Mesenchymal stem cell (in vitro differentiated cells and primary cell): ENCODE measurements at regions not wholly inside any gene's neighbourhood (a gene's known extent, or its start where the extent isn't known, plus 50 kb on each side); places are given as distances from the start of the nearest gene placed in this dataset.

Experiments
- DNase-seq: peaks from one replicate; pipeline ENCODE4 v3.0.0-alpha.2; 2013
- H2AFZ ChIP-seq: one replicate; pipeline ENCODE4 v1.6.1; 2013; ENCODE audit warnings: low read depth, mild to moderate bottlenecking, control low read depth, inconsistent platforms, low read length, moderate library complexity
- H2AK5ac ChIP-seq: 2 replicates; pipeline ENCODE4 v1.6.1; 2013; ENCODE audit warnings: low read length, moderate library complexity, mild to moderate bottlenecking, inconsistent platforms; ENCODE audit not compliant: severe bottlenecking
- H2BK120ac ChIP-seq: one replicate; pipeline ENCODE4 v1.6.1; 2013; ENCODE audit warnings: low read depth, mild to moderate bottlenecking, inconsistent platforms, low read length, moderate library complexity
- H2BK12ac ChIP-seq, 2 experiments: one replicate each; pipeline ENCODE4 v1.6.1; 2013; ENCODE audit warnings: inconsistent platforms in 2 of 2, low read length in 2 of 2, mild to moderate bottlenecking in 2 of 2, moderate library complexity in 2 of 2, control low read depth in 1 of 2
- H2BK15ac ChIP-seq: one replicate; pipeline ENCODE4 v1.6.1; 2013; ENCODE audit warnings: mild to moderate bottlenecking, low read depth, inconsistent platforms; ENCODE audit not compliant: poor library complexity, severe bottlenecking
- H2BK5ac ChIP-seq: 2 replicates; pipeline ENCODE4 v1.6.1; 2013; ENCODE audit warnings: low read depth, mild to moderate bottlenecking, low read length, control low read depth, inconsistent platforms; ENCODE audit not compliant: poor library complexity, severe bottlenecking
- H3K14ac ChIP-seq, 2 experiments: one replicate each; pipeline ENCODE4 v1.6.1; 2013; ENCODE audit warnings: inconsistent platforms in 2 of 2, low read length in 2 of 2, control low read depth in 1 of 2, mild to moderate bottlenecking in 1 of 2, moderate library complexity in 1 of 2
- H3K18ac ChIP-seq, 2 experiments: one replicate each; pipeline ENCODE4 v1.6.1; 2013; ENCODE audit warnings: inconsistent platforms in 2 of 2, low read length in 2 of 2, control low read depth in 1 of 2, low read depth in 1 of 2, mild to moderate bottlenecking in 1 of 2
- H3K23ac ChIP-seq, 2 experiments: one replicate each; pipeline ENCODE4 v1.6.1; 2013; ENCODE audit warnings: inconsistent platforms in 2 of 2, low read length in 2 of 2, mild to moderate bottlenecking in 2 of 2, moderate library complexity in 2 of 2, control low read depth in 1 of 2
- H3K27ac ChIP-seq: 2 replicates; pipeline ENCODE4 v1.5.1; 2013; ENCODE audit warnings: mild to moderate bottlenecking, moderate library complexity, low read length, control low read depth, inconsistent platforms; ENCODE audit not compliant: poor library complexity, severe bottlenecking
- H3K27me3 ChIP-seq, 2 experiments: 2 replicates each; pipeline versions ENCODE4 v1.6.1 to v1.7.0; 2013; ENCODE audit warnings: low read length in 2 of 2, mild to moderate bottlenecking in 2 of 2, moderate library complexity in 2 of 2, control low read depth in 1 of 2, inconsistent platforms in 1 of 2; ENCODE audit not compliant: control insufficient read depth in 1 of 2, insufficient read depth in 1 of 2
- H3K36me3 ChIP-seq, 2 experiments: 2 replicates each; pipeline versions ENCODE4 v1.6.1 to v1.7.0; 2013; ENCODE audit warnings: low read length in 2 of 2, control low read depth in 1 of 2, inconsistent platforms in 1 of 2, low read depth in 1 of 2, mild to moderate bottlenecking in 1 of 2; ENCODE audit not compliant: insufficient read depth in 2 of 2, control insufficient read depth in 1 of 2
- H3K4ac ChIP-seq, 2 experiments: one replicate each; pipeline ENCODE4 v1.6.1; 2013; ENCODE audit warnings: inconsistent platforms in 2 of 2, low read length in 2 of 2, mild to moderate bottlenecking in 2 of 2, moderate library complexity in 2 of 2, control low read depth in 1 of 2, low read depth in 1 of 2
- H3K4me1 ChIP-seq: 2 replicates; pipeline ENCODE4 v1.6.1; 2013; ENCODE audit warnings: low read depth, low read length, control low read depth; ENCODE audit not compliant: control insufficient read depth, insufficient read depth
- H3K4me2 ChIP-seq: 2 replicates; pipeline ENCODE4 v1.6.1; 2013; ENCODE audit warnings: low read length, mild to moderate bottlenecking, inconsistent platforms; ENCODE audit not compliant: poor library complexity, severe bottlenecking
- H3K4me3 ChIP-seq, 2 experiments: 2 replicates each; pipeline versions ENCODE4 v1.5.1 to v1.7.0; 2013; ENCODE audit warnings: low read length in 2 of 2, mild to moderate bottlenecking in 2 of 2, control low read depth in 1 of 2, low read depth in 1 of 2; ENCODE audit not compliant: insufficient read depth in 1 of 2
- H3K79me1 ChIP-seq: replicated peaks from 2 replicates; pipeline ENCODE4 v1.6.1; 2013; ENCODE audit warnings: mild to moderate bottlenecking, control low read depth, low read length, inconsistent platforms; ENCODE audit not compliant: poor library complexity, severe bottlenecking
- H3K9ac ChIP-seq: 2 replicates; pipeline ENCODE4 v1.7.0; 2013; ENCODE audit warnings: mild to moderate bottlenecking, low read length, moderate library complexity
- H3K9me3 ChIP-seq: 2 replicates; pipeline ENCODE4 v1.7.0; 2013; ENCODE audit warnings: mild to moderate bottlenecking, low read length; ENCODE audit not compliant: control insufficient read depth
- H4K8ac ChIP-seq: one replicate; pipeline ENCODE4 v1.6.1; 2013; ENCODE audit warnings: inconsistent platforms, mild to moderate bottlenecking, low read length, moderate library complexity
- H4K91ac ChIP-seq: one replicate; pipeline ENCODE4 v1.6.1; 2013; ENCODE audit warnings: mild to moderate bottlenecking, low read length, inconsistent platforms
- WGBS: methylation state at CpG from one replicate; pipeline ENCODE4 v1.1.7; 2013; ENCODE audit warnings: mixed read lengths; 5-methylcytosine and 5-hydroxymethylcytosine counted together

DNA sequence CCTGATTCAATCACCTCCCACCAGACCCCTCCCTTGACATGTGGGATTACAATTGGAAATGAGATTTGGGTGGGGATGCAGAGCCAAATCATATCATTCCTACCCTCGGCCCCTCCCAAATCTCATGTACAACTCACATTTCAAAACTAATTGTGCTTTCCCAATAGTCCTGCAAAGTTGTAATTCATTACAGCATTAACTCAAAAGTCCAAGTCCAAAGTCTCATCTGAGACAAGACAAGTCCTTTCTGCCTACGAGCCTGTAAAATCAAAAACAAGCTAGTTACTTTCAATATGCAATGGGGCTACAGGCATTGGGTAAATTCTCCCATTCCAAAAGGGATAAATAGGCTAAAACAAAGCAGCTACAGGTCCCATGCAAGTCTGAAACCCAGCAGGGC, 634.6 kb downstream of the SLC6A15 start:
- WGBS = 82% methylated on average over 2 of the region's 2 CpGs
- no peak overlapping the region for H2AK5ac ChIP-seq

DNA sequence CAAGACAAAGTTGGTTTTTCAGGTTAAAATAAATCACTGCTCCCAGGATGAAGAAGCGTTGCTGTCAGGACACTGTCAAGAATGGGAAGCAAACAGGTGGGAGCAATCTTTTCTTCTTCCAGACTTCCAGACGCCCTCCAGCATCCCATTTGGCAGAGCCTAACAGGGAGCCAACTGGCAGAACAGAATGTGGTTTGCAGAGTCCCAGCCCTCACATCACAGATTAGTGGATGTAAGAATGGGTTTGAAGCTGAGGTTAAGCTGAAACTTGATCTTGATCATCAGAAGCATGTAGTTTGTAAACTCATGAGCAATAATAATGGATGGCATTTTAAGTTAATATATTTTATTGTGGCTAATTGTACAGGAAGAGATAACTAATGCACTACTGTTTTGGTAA, 636.4 kb downstream of the SLC6A15 start:
- Histone ChIP-seq H2BK15ac (no peak overlapping the region), H2BK12ac (no peak overlapping the region), H3K9ac (no peak overlapping the region), H3K27ac (no peak overlapping the region), H3K36me3 (no peaks in the 10 kb centered on the region), H2AFZ (no peak overlapping the region), H3K23ac (no peak overlapping the region), H3K4me2 (no peak overlapping the region), H3K9me3 (no peaks in the 10 kb centered on the region), H3K79me1 (no peaks in the 10 kb centered on the region), H2BK120ac (no peak overlapping the region), H3K27me3 (no peaks in the 10 kb centered on the region), H3K18ac (no peak overlapping the region), H2BK5ac (no peak overlapping the region), H3K4ac (no peak overlapping the region), H3K14ac (no peak overlapping the region), H4K91ac (no peak overlapping the region), H3K4me3 (no peak overlapping the region), H2AK5ac (no peak overlapping the region), H3K4me1 (no peaks in the 10 kb centered on the region), H4K8ac (peak overlapping the region; percentile 28)
- DNase-seq = no peak
- 94% methylated on average over 2 of the region's 2 CpGs for WGBS

More for the DNA sequence above, 634.6 kb downstream of the SLC6A15 start:
- H2BK15ac ChIP-seq = no peak overlapping the region
- no peak overlapping the region for H3K4me3 ChIP-seq
- H3K79me1 ChIP-seq = no peaks in the 10 kb centered on the region
- no peak overlapping the region for H2BK120ac ChIP-seq
- no peak overlapping the region for H2BK12ac ChIP-seq
- H3K23ac ChIP-seq = no peak overlapping the region
- no peak overlapping the region for H3K4me2 ChIP-seq
- no peak overlapping the region for H2BK5ac ChIP-seq
- no peak overlapping the region for H3K14ac ChIP-seq
- no peaks in the 10 kb centered on the region for H3K36me3 ChIP-seq
- no peak overlapping the region for H4K8ac ChIP-seq
- no peaks in the 10 kb centered on the region for H3K9me3 ChIP-seq
- no peaks in the 10 kb centered on the region for H3K27me3 ChIP-seq
- H3K9ac ChIP-seq = no peak overlapping the region
- H2AFZ ChIP-seq = no peak overlapping the region
- H3K4ac ChIP-seq = no peak overlapping the region
- H3K18ac ChIP-seq = no peak overlapping the region
- H3K4me1 ChIP-seq = no peaks in the 10 kb centered on the region
- no peak overlapping the region for H3K27ac ChIP-seq
- no peak for DNase-seq
- H4K91ac ChIP-seq = no peak overlapping the region

DNA sequence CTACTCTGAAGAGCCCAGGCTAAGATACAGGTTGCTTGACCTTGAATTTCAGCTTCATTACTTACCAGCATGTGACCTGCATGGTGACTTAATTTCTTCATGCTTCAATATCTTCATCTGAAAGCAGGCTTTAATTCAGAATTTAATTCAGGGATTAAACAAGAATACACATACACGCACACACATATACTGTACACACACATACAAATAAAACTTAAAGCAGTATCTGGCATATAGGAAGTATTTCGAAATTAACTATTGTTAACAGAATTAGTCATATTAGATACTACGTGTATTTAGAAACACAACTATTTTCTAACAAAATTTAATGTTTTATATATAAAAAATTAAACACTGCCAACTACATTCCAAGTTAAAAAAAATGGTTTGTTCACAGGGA, 640.3 kb downstream of the SLC6A15 start:
- Histone ChIP-seq H2BK12ac (no peak overlapping the region), H3K9me3 (no peaks in the 10 kb centered on the region), H3K4me3 (no peak overlapping the region), H3K27me3 (no peaks in the 10 kb centered on the region), H3K27ac (no peak overlapping the region), H2AK5ac (no peak overlapping the region), H3K4me2 (no peak overlapping the region), H4K91ac (no peak overlapping the region), H3K9ac (no peak overlapping the region), H3K18ac (no peak overlapping the region), H3K36me3 (no peaks in the 10 kb centered on the region), H3K14ac (no peak overlapping the region), H3K4me1 (no peaks in the 10 kb centered on the region), H2BK120ac (no peak overlapping the region), H3K23ac (no peak overlapping the region), H2BK15ac (no peak overlapping the region), H3K79me1 (no peaks in the 10 kb centered on the region), H3K4ac (no peak overlapping the region), H2AFZ (no peak overlapping the region), H4K8ac (no peak overlapping the region), H2BK5ac (no peak overlapping the region)
- no peak for DNase-seq
- 100% methylated on average over 1 of the region's 3 CpGs for WGBS

DNA sequence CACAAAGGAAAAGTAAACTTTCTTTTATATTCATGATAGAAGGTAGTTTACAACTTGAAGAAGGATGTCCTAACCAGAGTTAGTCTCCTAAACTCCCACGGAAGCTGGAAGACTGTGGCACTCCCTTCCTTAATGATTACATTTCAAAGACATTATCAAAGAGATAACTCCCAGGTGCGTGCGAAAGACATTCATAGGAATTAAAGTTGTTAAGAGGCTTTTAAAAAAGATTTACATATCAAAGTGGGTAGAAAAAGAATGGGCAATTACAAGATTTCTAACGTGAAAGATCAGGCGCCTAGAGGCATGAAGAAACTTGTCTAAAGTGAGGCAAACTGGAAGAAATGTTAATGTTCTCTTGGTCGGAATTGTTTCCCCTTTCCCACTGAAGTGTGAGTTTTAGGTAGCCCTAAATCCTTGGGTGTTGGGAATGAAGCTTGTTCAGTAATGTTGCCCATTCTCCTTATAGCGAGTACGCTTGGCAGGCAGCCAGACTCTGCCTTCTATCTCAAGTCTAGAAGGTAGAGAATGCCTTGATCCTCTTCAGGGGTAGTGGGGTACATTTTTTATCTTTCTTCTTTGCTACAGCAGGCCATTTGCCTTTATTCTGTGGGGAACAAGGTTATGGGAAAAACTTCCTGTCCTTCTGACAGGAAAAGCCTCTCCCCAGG, 642.0 kb downstream of the SLC6A15 start:
- H3K36me3 ChIP-seq = no peaks in the 10 kb centered on the region
- no peaks in the 10 kb centered on the region for H3K79me1 ChIP-seq
- no peaks in the 10 kb centered on the region for H3K27me3 ChIP-seq
- no peak overlapping the region for H2AFZ ChIP-seq
- no peaks in the 10 kb centered on the region for H3K4me1 ChIP-seq
- 50% methylated on average over 7 of the region's 8 CpGs for WGBS
- no peak overlapping the region for H2BK5ac ChIP-seq
- H3K9ac ChIP-seq = no peak overlapping the region
- H3K18ac ChIP-seq = no peak overlapping the region
- no peak overlapping the region for H4K8ac ChIP-seq
- H2BK15ac ChIP-seq = no peak overlapping the region
- no peak overlapping the region for H2AK5ac ChIP-seq
- no peak for DNase-seq
- no peak overlapping the region for H2BK120ac ChIP-seq
- H3K14ac ChIP-seq = no peak overlapping the region
- no peak overlapping the region for H3K23ac ChIP-seq
- H3K4me3 ChIP-seq = no peak overlapping the region
- H3K4me2 ChIP-seq = no peak overlapping the region
- H3K9me3 ChIP-seq = no peaks in the 10 kb centered on the region
- no peak overlapping the region for H3K4ac ChIP-seq
- H2BK12ac ChIP-seq = no peak overlapping the region
- no peak overlapping the region for H4K91ac ChIP-seq
- no peak overlapping the region for H3K27ac ChIP-seq
